SIG-M5 treated with dmso at 0.1 percent for 504 hours (cell line): ENCODE measurements at regions not wholly inside any gene's neighbourhood (a gene's known extent, or its start where the extent isn't known, plus 50 kb on each side); places are given as distances from the start of the nearest gene placed in this dataset.

Experiments used
- DNase-seq: peaks from one replicate; lab custom pipeline; 2025; ENCODE audit not compliant: unreplicated experiment; lab: John Stamatoyannopoulos, UW

DNA sequence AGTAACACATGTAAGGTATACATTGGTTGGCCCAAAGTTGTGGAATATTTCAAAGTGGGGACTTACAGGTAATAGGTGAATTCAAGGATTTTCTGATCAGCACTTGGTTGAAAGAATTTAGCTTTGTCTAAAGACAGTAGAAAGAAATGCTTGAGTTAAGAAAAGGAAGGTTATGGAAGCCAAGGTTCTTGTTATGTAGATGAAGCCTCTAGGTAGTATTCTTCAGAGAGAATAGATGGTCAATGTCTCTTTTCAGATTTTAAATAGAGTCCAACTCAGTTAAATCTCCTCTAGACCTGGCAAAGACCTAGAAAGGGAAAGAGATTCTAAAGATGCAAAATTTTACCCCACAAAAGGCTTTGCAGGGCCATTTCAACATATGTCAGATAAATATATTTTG is 157.4 kb downstream of the ANKRD30B start:
- DNase-seq = no peak

DNA sequence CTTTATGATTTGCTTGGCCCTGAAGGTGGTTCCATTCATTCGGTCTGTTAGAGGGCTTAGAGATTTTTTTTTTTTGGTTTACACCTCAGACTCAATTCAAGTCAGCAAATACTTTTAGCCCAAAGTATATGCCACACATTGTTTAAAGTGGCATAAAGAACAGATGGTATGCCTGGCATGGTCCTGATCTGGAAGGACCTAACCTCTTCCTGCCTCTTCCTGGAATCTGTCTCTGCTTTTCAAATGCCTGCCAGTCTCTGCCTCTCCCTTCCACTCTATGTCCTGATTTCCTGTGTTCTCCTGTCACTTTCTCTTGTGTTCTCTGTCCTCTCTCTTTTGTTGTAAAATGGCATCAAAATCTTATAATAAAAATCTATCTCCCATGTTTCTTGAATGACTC is 158.0 kb downstream of the ANKRD30B start:
- no peak for DNase-seq

DNA sequence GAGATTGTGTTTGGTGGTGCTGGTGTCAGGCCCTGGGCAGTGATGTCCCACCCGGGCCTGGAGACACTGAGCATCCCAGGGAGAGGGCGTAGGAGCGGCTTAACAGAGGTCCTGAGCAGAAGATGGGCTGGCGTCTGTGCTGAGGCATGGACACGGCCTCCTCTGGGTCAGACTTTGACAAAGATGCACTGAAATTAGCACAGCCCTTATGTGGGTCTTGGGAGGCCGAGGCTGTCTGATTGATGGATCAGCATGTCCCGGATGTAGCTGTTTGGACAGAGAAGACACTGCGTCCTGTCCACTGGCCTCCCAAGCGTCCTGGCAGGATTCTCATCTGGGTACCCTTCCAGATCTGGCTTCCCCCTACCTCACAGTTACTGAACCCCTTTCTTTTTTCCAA is 159.4 kb downstream of the ANKRD30B start:
- DNase-seq = no peak

GRCh38 chr18:14908541-14908940 is 160.6 kb downstream of the ANKRD30B start:
- no peak for DNase-seq

- DNase-seq = no peak
These were observed 165.0 kb downstream of the ANKRD30B start for GRCh38 chr18:14912967-14913366.

GRCh38 chr18:14914121-14914520 is 166.1 kb downstream of the ANKRD30B start:
- DNase-seq = no peak

DNA sequence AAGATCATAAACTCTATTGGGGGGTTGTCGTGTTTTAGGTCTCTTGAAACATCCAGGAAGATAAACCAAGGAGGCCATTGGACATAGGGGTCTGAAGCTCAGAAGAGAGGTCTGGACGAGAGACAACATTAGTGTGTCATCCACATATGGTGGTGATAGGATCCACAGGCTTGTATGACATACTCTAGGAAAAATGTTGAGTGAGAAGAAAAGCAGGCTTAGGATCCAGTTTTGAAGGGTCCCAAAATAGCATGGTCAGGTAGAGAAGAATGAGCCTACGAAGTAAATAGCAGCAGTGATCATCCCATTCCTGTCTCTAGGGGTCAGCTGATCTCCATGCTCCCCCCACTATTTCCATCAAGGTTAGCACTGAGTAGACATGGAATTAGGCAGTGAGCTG is 166.8 kb downstream of the ANKRD30B start:
- no peak for DNase-seq

DNA sequence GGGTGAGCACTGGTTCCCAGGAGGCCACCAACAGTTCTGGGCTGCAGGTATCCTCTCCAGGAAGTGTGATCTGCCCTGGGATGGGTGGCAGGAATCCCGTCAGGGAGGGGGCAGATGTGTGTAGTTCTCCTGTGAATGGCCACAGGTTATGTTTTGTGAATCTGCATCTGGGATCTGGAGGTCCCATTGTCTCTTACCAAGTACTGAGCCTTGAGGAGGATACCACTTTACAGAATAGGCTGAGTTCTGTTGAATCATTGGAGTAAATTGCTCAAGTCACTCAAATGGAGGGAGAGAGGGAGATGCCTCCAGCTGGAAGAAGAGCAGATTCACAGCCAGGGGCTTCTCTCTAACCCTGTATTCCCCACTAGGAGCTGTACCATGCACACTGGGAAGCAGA is 168.2 kb downstream of the ANKRD30B start:
- DNase-seq = no peak

GRCh38 chr18:14916851-14917250 is 168.9 kb downstream of the ANKRD30B start:
- no peak for DNase-seq

DNA sequence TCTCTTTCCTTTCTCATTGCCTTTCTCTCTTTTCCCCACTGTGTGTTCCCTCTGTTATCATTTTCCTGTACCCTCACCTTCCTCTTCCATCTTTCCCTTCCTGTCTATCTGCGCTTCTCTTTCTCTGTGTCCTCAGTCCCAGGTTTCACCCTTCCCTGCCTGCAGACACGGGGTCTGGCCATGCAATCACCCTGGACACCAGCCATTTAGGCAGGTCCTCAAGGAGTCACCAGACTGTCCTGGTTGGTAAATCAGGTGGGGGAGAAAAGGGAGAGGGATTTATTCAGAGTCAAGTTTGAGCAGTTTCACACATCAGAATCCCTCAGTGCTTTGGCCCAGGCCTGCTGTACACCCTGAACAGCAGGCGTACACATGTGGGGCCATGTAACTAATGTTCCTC is 169.3 kb downstream of the ANKRD30B start:
- no peak for DNase-seq

GRCh38 chr18:14919666-14920065 is 171.7 kb downstream of the ANKRD30B start:
- DNase-seq = no peak

DNA sequence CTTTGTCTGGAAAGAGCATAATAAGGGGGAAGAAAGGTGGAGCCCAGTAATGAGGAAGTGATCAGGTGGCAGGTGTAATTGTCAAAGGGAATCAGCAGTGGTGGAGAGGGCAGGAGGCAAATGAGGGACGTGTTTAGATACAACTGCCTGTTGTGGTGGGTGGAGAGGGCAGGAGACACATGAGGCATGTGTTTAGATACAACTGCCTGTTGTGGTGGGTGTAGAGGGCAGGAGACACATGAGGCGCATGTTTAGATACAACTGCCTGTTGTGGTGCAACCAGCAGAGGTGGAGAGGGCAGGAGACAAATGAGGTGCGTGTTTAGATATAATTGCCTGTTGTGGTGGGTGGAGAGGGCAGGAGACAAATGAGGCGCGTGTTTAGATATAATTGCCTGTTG is 173.1 kb downstream of the ANKRD30B start:
- DNase-seq = no peak

DNA sequence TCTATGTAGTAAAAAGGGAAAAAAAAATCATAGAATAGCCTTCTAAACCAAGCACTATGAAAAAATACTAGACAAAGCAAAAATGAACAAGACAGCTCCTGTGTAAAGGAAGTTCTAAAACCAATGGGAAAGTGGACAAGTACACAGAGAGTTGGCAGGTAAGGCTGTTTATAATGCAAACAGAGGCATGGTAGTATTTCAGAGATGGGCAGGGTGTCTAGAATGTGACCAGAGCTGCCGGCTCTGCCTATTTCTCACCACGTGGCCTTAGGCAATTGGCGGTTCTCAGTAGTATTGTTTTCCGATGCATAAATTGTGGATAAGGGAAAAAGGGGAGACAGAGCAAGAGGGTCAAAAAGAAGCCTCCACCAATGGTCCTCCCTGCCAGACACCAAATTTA is 173.6 kb downstream of the ANKRD30B start:
- no peak for DNase-seq

DNA sequence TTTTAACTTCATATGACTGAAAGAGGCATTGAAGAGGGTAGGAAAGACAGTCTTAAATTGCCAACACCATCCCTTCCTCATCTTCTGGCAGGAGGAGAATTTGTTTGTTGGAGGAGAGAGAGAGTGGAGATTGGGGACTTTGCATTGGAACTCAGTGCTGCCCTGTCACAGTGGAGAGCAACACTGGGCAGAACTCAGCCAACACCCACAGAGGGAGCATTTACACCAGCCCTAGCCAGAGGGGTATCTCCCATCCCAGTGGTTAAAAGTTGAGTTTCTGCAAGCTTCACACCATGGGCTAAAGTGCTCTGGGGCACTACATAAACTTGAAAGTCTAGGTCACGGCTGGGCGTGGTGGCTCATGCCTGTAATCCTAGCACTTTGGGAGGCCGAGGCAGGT is 174.1 kb downstream of the ANKRD30B start:
- no peak for DNase-seq

DNA sequence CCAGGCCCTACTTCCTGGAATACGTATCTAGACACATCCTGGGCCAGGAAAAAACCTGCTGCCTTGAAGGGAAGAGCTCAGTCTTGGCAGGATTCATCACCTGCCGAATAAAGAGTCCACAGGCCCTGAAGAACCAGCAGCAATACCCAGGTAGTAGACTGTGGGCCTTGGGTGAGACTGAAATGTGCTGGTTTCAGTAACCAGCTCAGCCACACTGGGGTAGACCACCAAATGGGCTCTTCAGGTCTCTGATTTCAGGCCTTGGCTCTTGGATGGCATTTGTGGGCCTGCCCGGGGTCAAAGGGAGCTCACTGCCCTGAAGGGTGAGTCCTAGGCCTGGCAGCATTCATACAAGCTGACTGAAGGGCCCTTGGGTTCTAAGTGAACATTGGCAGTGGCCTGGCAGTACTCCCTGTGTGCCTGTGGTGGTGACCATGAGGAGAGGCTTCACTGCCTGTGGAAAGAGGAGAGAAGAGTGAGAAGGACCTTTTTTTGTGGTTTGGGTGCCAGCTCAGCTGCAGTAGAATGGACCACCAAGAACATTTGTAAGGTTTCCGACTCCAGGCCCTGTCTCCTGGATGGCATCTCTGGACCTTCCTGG is 175.1 kb downstream of the ANKRD30B start:
- DNase-seq = no peak

GRCh38 chr18:14924226-14924625 is 176.3 kb downstream of the ANKRD30B start:
- DNase-seq = no peak

DNA sequence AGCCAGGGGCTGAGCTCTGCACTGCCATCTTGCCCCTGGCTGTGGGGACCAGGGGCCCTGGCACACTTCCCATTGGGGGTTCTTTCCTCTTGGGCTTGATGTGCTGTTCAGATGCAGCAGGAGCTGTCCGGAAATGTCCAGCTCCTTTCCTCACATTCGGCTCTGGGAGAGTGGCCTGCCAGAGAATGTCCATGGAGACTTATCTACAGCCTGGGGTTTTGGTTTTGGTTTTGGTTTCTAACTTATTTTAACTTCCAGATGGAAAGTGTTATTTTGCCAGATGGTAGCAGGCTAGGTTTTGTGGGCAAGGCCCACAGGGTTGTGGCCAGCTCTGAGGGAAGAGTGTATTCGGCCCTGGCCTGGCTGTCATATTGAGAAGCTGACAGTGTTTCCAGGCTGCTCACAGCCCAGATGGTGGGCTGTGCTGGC is 177.3 kb downstream of the ANKRD30B start:
- no peak for DNase-seq

DNA sequence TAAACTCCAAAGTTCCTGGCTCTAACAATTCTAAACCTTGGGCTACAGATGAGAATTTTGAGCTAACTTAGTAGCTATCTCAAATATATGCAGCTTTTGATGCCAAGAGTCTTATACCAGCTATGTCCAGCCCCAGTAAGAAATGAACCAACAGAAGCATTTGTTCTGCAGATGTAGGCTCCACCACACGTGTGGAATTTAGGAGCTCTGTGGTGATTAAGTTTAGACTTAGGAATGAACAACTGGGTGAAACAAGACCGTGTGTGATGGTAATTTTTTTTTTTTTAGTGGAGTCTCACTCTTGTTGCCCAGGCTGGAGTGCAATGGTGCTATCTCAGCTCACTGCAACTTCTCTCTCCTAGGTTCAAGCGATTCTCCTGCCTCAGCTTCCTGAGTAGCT is 179.7 kb downstream of the ANKRD30B start:
- DNase-seq = no peak

GRCh38 chr18:14928396-14928795 is 180.4 kb downstream of the ANKRD30B start:
- peak; percentile 25 for DNase-seq

DNA sequence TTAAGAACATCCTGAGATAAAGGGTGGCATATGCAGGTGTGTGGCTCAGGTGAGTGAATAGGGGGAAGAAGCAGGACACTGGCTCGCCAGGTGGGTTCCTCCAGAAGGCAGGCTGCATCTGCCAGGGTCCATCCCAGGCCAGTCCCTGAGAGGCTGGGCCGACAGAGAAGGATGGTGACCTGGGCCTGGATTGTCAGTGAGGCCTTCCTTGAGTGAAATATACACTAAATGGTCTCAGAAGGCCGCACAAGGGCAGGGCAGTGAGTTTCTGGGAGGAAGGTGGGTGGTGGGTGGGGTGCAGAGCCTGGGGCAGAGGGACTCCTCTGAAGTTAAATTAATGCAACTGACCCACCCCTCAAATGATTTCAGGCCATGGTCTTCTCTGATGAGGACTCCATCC is 182.1 kb downstream of the ANKRD30B start:
- no peak for DNase-seq

DNA sequence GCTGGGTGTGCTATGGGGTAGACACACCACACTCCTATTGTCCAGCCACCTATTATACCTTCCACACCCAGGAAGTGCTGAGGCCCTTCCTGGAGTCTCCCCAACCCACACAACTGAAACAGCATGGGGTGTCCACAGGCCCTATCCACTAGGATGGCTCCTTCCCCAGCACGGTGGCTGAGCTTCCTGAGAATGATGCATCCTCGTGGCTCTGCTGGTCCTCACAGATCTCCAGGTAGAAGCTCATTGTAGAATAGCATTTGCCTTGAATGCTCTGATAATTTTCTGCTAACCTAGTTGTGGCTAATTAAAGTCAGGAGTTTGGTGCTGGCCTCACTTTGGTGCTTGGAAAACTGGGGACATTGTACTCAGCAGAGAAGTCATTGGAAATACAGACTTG is 182.6 kb downstream of the ANKRD30B start:
- no peak for DNase-seq

GRCh38 chr18:14933049-14933851 is 185.3 kb downstream of the ANKRD30B start:
- no peak for DNase-seq

GRCh38 chr18:14933964-14934363 is 186.0 kb downstream of the ANKRD30B start:
- DNase-seq = no peak
